Astrocyte (in vitro differentiated cells and primary cell): ENCODE measurements at regions not wholly inside any gene's neighbourhood (a gene's known extent, or its start where the extent isn't known, plus 50 kb on each side); places are given as distances from the start of the nearest gene placed in this dataset.

Experiments used
- DNase-seq: peaks from one replicate; pipeline ENCODE4 v3.0.0-alpha.2; 2010; ENCODE audit warnings: low read depth
- FAIRE-seq: peaks from 2 replicates; lab custom pipeline; 2011; peaks lifted over from hg19 to GRCh38; lab: Jason Lieb, UNC
- H2AFZ ChIP-seq: 2 replicates; pipeline ENCODE4 v1.6.0; 2012; ENCODE audit warnings: low read depth, low read length, inconsistent platforms
- H3K27ac ChIP-seq: 2 replicates; pipeline ENCODE4 v1.5.1; 2011; ENCODE audit warnings: low read depth, low read length, inconsistent platforms
- H3K27me3 ChIP-seq: 2 replicates; pipeline ENCODE4 v1.6.0; 2011; ENCODE audit warnings: low read length, inconsistent platforms; ENCODE audit not compliant: insufficient read depth
- H3K36me3 ChIP-seq: 2 replicates; pipeline ENCODE4 v1.5.1; 2011; ENCODE audit warnings: low read length, inconsistent platforms; ENCODE audit not compliant: insufficient read depth
- H3K4me1 ChIP-seq: 2 replicates; pipeline ENCODE4 v1.5.1; 2011; ENCODE audit warnings: low read length, inconsistent platforms; ENCODE audit not compliant: insufficient read depth
- H3K4me2 ChIP-seq: 2 replicates; pipeline ENCODE4 v1.6.0; 2012; ENCODE audit warnings: low read length, inconsistent platforms
- H3K4me3 ChIP-seq: 2 replicates; pipeline ENCODE4 v1.5.1; 2011; ENCODE audit warnings: low read depth, mild to moderate bottlenecking, low read length, inconsistent platforms; ENCODE audit not compliant: insufficient read depth
- H3K79me2 ChIP-seq: 2 replicates; pipeline ENCODE4 v1.6.0; 2012; ENCODE audit warnings: mild to moderate bottlenecking, low read length, inconsistent platforms; ENCODE audit not compliant: insufficient read depth
- H3K9ac ChIP-seq: 2 replicates; pipeline ENCODE4 v1.6.0; 2012; ENCODE audit warnings: mild to moderate bottlenecking, low read length, inconsistent platforms
- H3K9me3 ChIP-seq: 2 replicates; pipeline ENCODE4 v1.5.1; 2012; ENCODE audit warnings: low read depth, mild to moderate bottlenecking, low read length, inconsistent platforms; ENCODE audit not compliant: insufficient read depth
- H4K20me1 ChIP-seq: 2 replicates; pipeline ENCODE4 v1.6.0; 2012; ENCODE audit warnings: low read length, inconsistent platforms; ENCODE audit not compliant: insufficient read depth
- H3K27ac Mint-ChIP-seq: one replicate; pipeline ENCODE4 v1.8.0; 2021; ENCODE audit warnings: mild to moderate bottlenecking, mixed read lengths; ENCODE audit not compliant: unreplicated experiment
- H3K27me3 Mint-ChIP-seq: one replicate; pipeline ENCODE4 v1.8.0; 2021; ENCODE audit warnings: low read depth, mixed read lengths; ENCODE audit not compliant: unreplicated experiment
- H3K36me3 Mint-ChIP-seq: one replicate; pipeline ENCODE4 v1.8.0; 2021; ENCODE audit warnings: low read depth, mixed read lengths; ENCODE audit not compliant: unreplicated experiment
- H3K4me1 Mint-ChIP-seq: one replicate; pipeline ENCODE4 v1.8.0; 2021; ENCODE audit warnings: low read depth, mixed read lengths; ENCODE audit not compliant: unreplicated experiment
- H3K4me3 Mint-ChIP-seq: one replicate; pipeline ENCODE4 v1.8.0; 2021; ENCODE audit warnings: mild to moderate bottlenecking, moderate library complexity, mixed read lengths; ENCODE audit not compliant: unreplicated experiment
- H3K9me3 Mint-ChIP-seq: one replicate; pipeline ENCODE4 v1.8.0; 2021; ENCODE audit warnings: mild to moderate bottlenecking, mixed read lengths; ENCODE audit not compliant: unreplicated experiment
- CTCF ChIP-seq: IDR thresholded peaks from 2 replicates; pipeline ENCODE4 v1.5.1; 2011; ENCODE audit warnings: low read depth, mild to moderate bottlenecking, inconsistent platforms, low read length, moderate library complexity; ENCODE audit not compliant: insufficient read depth
- EZH2 ChIP-seq: IDR thresholded peaks from 2 replicates; pipeline ENCODE4 v1.6.1; 2012; ENCODE audit warnings: mild to moderate bottlenecking, low read length, inconsistent platforms; ENCODE audit not compliant: insufficient read depth

GRCh38 chr5:135122797-135123196, 88.8 kb upstream of the PITX1 start:
- no peaks in the 10 kb centered on the region for H3K36me3 ChIP-seq
- H3K27me3 ChIP-seq: peaks cover 12% of the 10 kb centered on the region
- H3K9ac ChIP-seq: no peak overlapping the region
- no peaks in the 10 kb centered on the region for H3K79me2 ChIP-seq
- FAIRE-seq (no peak), DNase-seq (no peak)
- H3K36me3 Mint-ChIP-seq: no peaks in the 10 kb centered on the region
- H4K20me1 ChIP-seq: no peaks in the 10 kb centered on the region
- H3K27ac Mint-ChIP-seq: no peak overlapping the region
- peaks cover 82% of the 10 kb centered on the region for H3K27me3 Mint-ChIP-seq
- H3K4me1 ChIP-seq: no peaks in the 10 kb centered on the region
- no peak overlapping the region for H3K4me3 ChIP-seq
- no peak overlapping the region for H3K4me3 Mint-ChIP-seq
- H3K9me3 ChIP-seq: no peaks in the 10 kb centered on the region
- H3K4me2 ChIP-seq: no peak overlapping the region
- H3K4me1 Mint-ChIP-seq: peaks cover 3% of the 10 kb centered on the region
- H3K27ac ChIP-seq: no peak overlapping the region
- H2AFZ ChIP-seq: no peak overlapping the region
- TF ChIP-seq CTCF (no peak), EZH2 (no peak)
- no peaks in the 10 kb centered on the region for H3K9me3 Mint-ChIP-seq

- H3K9me3 ChIP-seq: no peaks in the 10 kb centered on the region
- no peaks in the 10 kb centered on the region for H3K79me2 ChIP-seq
- no peaks in the 10 kb centered on the region for H3K4me1 ChIP-seq
- FAIRE-seq (no peak), DNase-seq (no peak)
- no peak overlapping the region for H3K27ac Mint-ChIP-seq
- no peak overlapping the region for H3K9ac ChIP-seq
- no peaks in the 10 kb centered on the region for H3K9me3 Mint-ChIP-seq
- no peaks in the 10 kb centered on the region for H3K36me3 Mint-ChIP-seq
- no peak overlapping the region for H3K4me3 ChIP-seq
- H2AFZ ChIP-seq: no peak overlapping the region
- no peaks in the 10 kb centered on the region for H3K36me3 ChIP-seq
- no peak overlapping the region for H3K27ac ChIP-seq
- peaks cover 8% of the 10 kb centered on the region for H3K27me3 ChIP-seq
- H4K20me1 ChIP-seq: no peaks in the 10 kb centered on the region
- H3K4me3 Mint-ChIP-seq: no peak overlapping the region
- TF ChIP-seq EZH2 (no peak), CTCF (no peak)
- peaks cover 3% of the 10 kb centered on the region for H3K4me1 Mint-ChIP-seq
- peaks cover 70% of the 10 kb centered on the region for H3K27me3 Mint-ChIP-seq
- H3K4me2 ChIP-seq: no peak overlapping the region
Measured at GRCh38 chr5:135120951-135121350, 86.9 kb upstream of the PITX1 start.

GRCh38 chr5:135119481-135119880, 85.5 kb upstream of the PITX1 start:
- no peaks in the 10 kb centered on the region for H3K36me3 Mint-ChIP-seq
- peaks cover 67% of the 10 kb centered on the region for H3K27me3 Mint-ChIP-seq
- no peak for FAIRE-seq
- Histone ChIP-seq H3K4me3 (no peak overlapping the region), H3K9me3 (no peaks in the 10 kb centered on the region), H2AFZ (no peak overlapping the region), H3K27me3 (peaks cover 9% of the 10 kb centered on the region), H3K4me2 (no peak overlapping the region), H3K36me3 (no peaks in the 10 kb centered on the region), H3K4me1 (no peaks in the 10 kb centered on the region), H3K9ac (no peak overlapping the region), H3K79me2 (no peaks in the 10 kb centered on the region), H4K20me1 (no peaks in the 10 kb centered on the region), H3K27ac (no peak overlapping the region)
- TF ChIP-seq EZH2 (no peak), CTCF (no peak)
- no peak overlapping the region for H3K4me3 Mint-ChIP-seq
- no peak for DNase-seq
- H3K4me1 Mint-ChIP-seq: peaks cover 3% of the 10 kb centered on the region
- H3K27ac Mint-ChIP-seq: no peak overlapping the region
- H3K9me3 Mint-ChIP-seq: no peaks in the 10 kb centered on the region
